GM19438 (cell line): ENCODE measurements at regions not wholly inside any gene's neighbourhood (a gene's known extent, or its start where the extent isn't known, plus 50 kb on each side); places are given as distances from the start of the nearest gene placed in this dataset.
"Not testable (repeated sequence)": the region's sequence is repeated elsewhere in the genome, so short reads cannot be mapped to it uniquely, and the experiment has no call there.

Experiments
- ATAC-seq: cut with Tn5 transposase; IDR thresholded peaks from one replicate; pipeline ENCODE4 v1.9.1; 2021; ENCODE audit warnings: low read depth; ENCODE audit not compliant: unreplicated experiment

GRCh38 chr11:71312616-71313015, 60.2 kb upstream of the SHANK2 start:
- ATAC-seq, result not testable (repeated sequence)

GRCh38 chr11:71311928-71312510, 59.6 kb upstream of the SHANK2 start:
- ATAC-seq, result no peak

- ATAC-seq, result no peak
Measured at GRCh38 chr11:71311176-71311925, 59.0 kb upstream of the SHANK2 start.

- ATAC-seq, result no peak
Measured at GRCh38 chr11:71310184-71310583, 57.8 kb upstream of the SHANK2 start.

GRCh38 chr11:71309611-71310010, 57.2 kb upstream of the SHANK2 start:
- ATAC-seq, result no peak

GRCh38 chr11:71309181-71309580, 56.8 kb upstream of the SHANK2 start:
- no peak for ATAC-seq

GRCh38 chr11:71307811-71308645, 55.7 kb upstream of the SHANK2 start:
- no peak for ATAC-seq

GRCh38 chr11:71305451-71306125, 53.2 kb upstream of the SHANK2 start:
- ATAC-seq, result no peak

GRCh38 chr11:71305041-71305440, 52.7 kb upstream of the SHANK2 start:
- ATAC-seq, result no peak

GRCh38 chr11:71304491-71304890, 52.1 kb upstream of the SHANK2 start:
- no peak for ATAC-seq

- ATAC-seq, result no peak
Measured at GRCh38 chr11:71304045-71304444, 51.7 kb upstream of the SHANK2 start.

GRCh38 chr11:71302911-71303310, 50.5 kb upstream of the SHANK2 start:
- no peak for ATAC-seq

GRCh38 chr11:71302534-71302909, 50.1 kb upstream of the SHANK2 start:
- ATAC-seq, result no peak
